OCI-LY3 (cell line): ENCODE measurements at regions not wholly inside any gene's neighbourhood (a gene's known extent, or its start where the extent isn't known, plus 50 kb on each side); places are given as distances from the start of the nearest gene placed in this dataset.

ENCODE experiments used
- EZH2phosphoT487 ChIP-seq: fragments of 200-600 bp; shearing (Covaris generic); IDR thresholded peaks from 2 replicates; pipeline ENCODE4 v1.6.1; 2018; ENCODE audit warnings: antibody characterized with exemption, mixed run types, low read depth
- TF ChIP-seq, protein P1 (sequence below): fragments of 200-600, 300-600 bp; sonication (generic); IDR thresholded peaks from 2 replicates; pipeline ENCODE4 v1.5.1; 2014; ENCODE audit warnings: antibody characterized with exemption, low read length, low read depth

DNA sequence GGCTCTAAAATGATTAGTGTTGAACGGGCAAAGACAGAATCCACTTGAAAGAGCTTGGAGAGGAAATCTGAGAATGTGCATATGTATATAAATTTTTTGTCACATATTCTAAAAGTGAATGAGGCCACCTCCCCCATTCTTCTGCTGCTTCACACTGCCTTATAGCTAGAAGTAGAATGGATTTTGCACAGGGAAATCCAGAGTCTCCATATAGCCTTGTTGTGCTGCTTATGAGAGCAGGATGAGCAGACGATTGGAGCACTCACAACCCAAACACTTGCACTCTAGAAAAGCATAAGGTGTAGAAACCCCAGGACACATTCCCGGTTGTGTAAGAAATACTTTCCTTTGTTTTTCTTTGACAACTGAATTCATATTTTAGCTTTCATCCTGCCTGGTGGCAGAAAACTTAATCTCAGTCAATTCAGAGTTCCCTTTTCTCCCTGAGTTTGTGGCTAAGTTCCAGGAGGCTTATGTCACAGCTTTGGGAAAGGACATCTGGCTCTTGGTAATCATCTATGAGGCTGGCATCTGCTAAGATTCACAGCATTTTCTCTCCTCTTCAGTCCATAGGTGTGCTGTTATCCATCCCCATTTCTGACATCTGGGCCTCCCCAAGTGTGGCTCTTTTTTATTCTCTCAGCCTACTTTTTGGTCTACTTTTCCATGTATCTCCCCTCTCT is 188.4 kb upstream of the PFN2 start:
- TF ChIP-seq, protein P1, sequence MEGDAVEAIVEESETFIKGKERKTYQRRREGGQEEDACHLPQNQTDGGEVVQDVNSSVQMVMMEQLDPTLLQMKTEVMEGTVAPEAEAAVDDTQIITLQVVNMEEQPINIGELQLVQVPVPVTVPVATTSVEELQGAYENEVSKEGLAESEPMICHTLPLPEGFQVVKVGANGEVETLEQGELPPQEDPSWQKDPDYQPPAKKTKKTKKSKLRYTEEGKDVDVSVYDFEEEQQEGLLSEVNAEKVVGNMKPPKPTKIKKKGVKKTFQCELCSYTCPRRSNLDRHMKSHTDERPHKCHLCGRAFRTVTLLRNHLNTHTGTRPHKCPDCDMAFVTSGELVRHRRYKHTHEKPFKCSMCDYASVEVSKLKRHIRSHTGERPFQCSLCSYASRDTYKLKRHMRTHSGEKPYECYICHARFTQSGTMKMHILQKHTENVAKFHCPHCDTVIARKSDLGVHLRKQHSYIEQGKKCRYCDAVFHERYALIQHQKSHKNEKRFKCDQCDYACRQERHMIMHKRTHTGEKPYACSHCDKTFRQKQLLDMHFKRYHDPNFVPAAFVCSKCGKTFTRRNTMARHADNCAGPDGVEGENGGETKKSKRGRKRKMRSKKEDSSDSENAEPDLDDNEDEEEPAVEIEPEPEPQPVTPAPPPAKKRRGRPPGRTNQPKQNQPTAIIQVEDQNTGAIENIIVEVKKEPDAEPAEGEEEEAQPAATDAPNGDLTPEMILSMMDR: no peak
- TF ChIP-seq EZH2phosphoT487: no peak
